ENCODE measurements at regions not wholly inside any gene's neighbourhood (a gene's known extent, or its start where the extent isn't known, plus 50 kb on each side); places are given as distances from the start of the nearest gene placed in this dataset.

GRCh38 chrX:39165773-39166172 lies 364.5 kb downstream of the MID1IP1 start:
- WGBS (ENCODE audit: low lambda C conversion rate): 57% methylated on average over 4 of the region's 4 CpGs
- H3K4me1 ChIP-seq (ENCODE audit: control insufficient read depth in 1 of 2, insufficient read depth in 2 of 2, low read depth in 1 of 2, low read length in 1 of 2): peaks cover 0 to 11% of the 10 kb centered on the region in 2 experiments; a peak in 1 of 4 replicates
- H3K79me2 ChIP-seq (ENCODE audit: insufficient read depth): no peaks in the 10 kb centered on the region
- H3K27me3 ChIP-seq (ENCODE audit: insufficient read depth): peaks cover 39% of the 10 kb centered on the region; the same call in 1 of the 2 replicates
- H3K27ac ChIP-seq (ENCODE audit: low read depth in 2 of 2, low read length in 1 of 2): no peak overlapping the region
- ChIA-PET CTCF (no interaction called here), POLR2A (interaction anchor here (0.6 kb wide), 1 partner anchor 189 kb away, joined by 6 read pairs; no protein-coding TSS in a partner anchor)
- no peak overlapping the region for H3K4me3 ChIP-seq (ENCODE audit: low read depth in 2 of 2, low read length in 1 of 2)
- no peaks in the 10 kb centered on the region; the same call in 1 of the 2 replicates for H4K20me1 ChIP-seq (ENCODE audit: insufficient read depth)
- no peak overlapping the region for H3K9ac ChIP-seq
- no peaks in the 10 kb centered on the region for H3K9me2 ChIP-seq
- TF ChIP-seq GATA2 (CRISPR knock-in tag; IDR thresholded peaks at IDR 0.05) (no peak), CTCF (IDR thresholded peaks at IDR 0.05) (no peak), SIN3A (IDR thresholded peaks at IDR 0.05; ENCODE audit: borderline replicate concordance, low read depth, low read length) (no peak), ELF1 (IDR thresholded peaks at IDR 0.05) (no peak)
- no peaks in the 10 kb centered on the region for H3K36me3 ChIP-seq (replicated peaks in 1 of 2; ENCODE audit: control insufficient read depth in 1 of 2, insufficient read depth in 2 of 2, low read length in 1 of 2)
- no peaks in the 10 kb centered on the region for H3F3A ChIP-seq (replicated peaks; ENCODE audit: insufficient read depth)
- no peak overlapping the region for H2AFZ ChIP-seq (ENCODE audit: low read depth)
- no peaks in the 10 kb centered on the region for H3K9me3 ChIP-seq
- H3K4me2 ChIP-seq: no peak overlapping the region
- no peak for DNase-seq

- no peak overlapping the region for H3K4me2 ChIP-seq
- H2AFZ ChIP-seq (ENCODE audit: low read depth): no peak overlapping the region
- TF ChIP-seq TEAD4 (IDR thresholded peaks at IDR 0.05; ENCODE audit: borderline replicate concordance, insufficient read depth): no peak
- TF ChIP-seq ELF1 (IDR thresholded peaks at IDR 0.05): no peak
- TF ChIP-seq NFIC (IDR thresholded peaks at IDR 0.05; ENCODE audit: borderline replicate concordance): no peak
- no peak for TF ChIP-seq EP300 (IDR thresholded peaks at IDR 0.05; ENCODE audit: borderline replicate concordance in 1 of 2, low read depth in 1 of 2, low read length in 1 of 2)
- no peak for TF ChIP-seq USF1 (IDR thresholded peaks at IDR 0.05; ENCODE audit: borderline replicate concordance, low read depth)
- TF ChIP-seq REST (IDR thresholded peaks at IDR 0.05; ENCODE audit: low read depth, low read length): no peak
- no peak for TF ChIP-seq SMC3 (IDR thresholded peaks at IDR 0.05; ENCODE audit: low read depth, low read length)
- no peak for TF ChIP-seq CHD2 (IDR thresholded peaks at IDR 0.05; ENCODE audit: low read length, partially characterized antibody)
- no peak for TF ChIP-seq FOXJ3 (CRISPR knock-in tag; IDR thresholded peaks at IDR 0.05)
- no peak for TF ChIP-seq TAF1 (IDR thresholded peaks at IDR 0.05; ENCODE audit: borderline replicate concordance, low read depth, low read length)
- TF ChIP-seq NRF1 (IDR thresholded peaks at IDR 0.05; ENCODE audit: low read depth, low read length): no peak
- no peak for TF ChIP-seq GATA2 (CRISPR knock-in tag; IDR thresholded peaks at IDR 0.05)
- TF ChIP-seq FOXM1 (IDR thresholded peaks at IDR 0.05; ENCODE audit: low read depth): no peak
- TF ChIP-seq MAX (IDR thresholded peaks at IDR 0.05; ENCODE audit: low read depth): no peak
- TF ChIP-seq MXI1 (IDR thresholded peaks at IDR 0.05; ENCODE audit: low read depth, low read length): no peak
- no peak for TF ChIP-seq TCF12 (IDR thresholded peaks at IDR 0.05)
- TF ChIP-seq GABPA (IDR thresholded peaks at IDR 0.05; ENCODE audit: low read depth): no peak
- no peak for TF ChIP-seq RXRA (IDR thresholded peaks at IDR 0.05; ENCODE audit: borderline replicate concordance, low read depth)
- TF ChIP-seq JUND (IDR thresholded peaks at IDR 0.05): no peak
- no peaks in the 10 kb centered on the region for H3K79me2 ChIP-seq (ENCODE audit: insufficient read depth)
- H3K27ac ChIP-seq (ENCODE audit: low read depth in 2 of 2, low read length in 1 of 2): no peak overlapping the region
- POLR2A ChIA-PET: no interaction called here
- H4K20me1 ChIP-seq (ENCODE audit: insufficient read depth): no peaks in the 10 kb centered on the region; the same call in 1 of the 2 replicates
- peak; percentile 32 for DNase-seq
- CTCF ChIA-PET: interaction anchor here (0.9 to 1.6 kb wide), 2 partner anchors 15 to 18 kb away, joined by 3 to 4 read pairs; no protein-coding TSS in a partner anchor
- 6% methylated on average over 5 of the region's 5 CpGs for whole genome bisulfite sequencing (ENCODE audit: low lambda C conversion rate)
- H3K4me3 ChIP-seq (ENCODE audit: low read depth in 2 of 2, low read length in 1 of 2): no peak overlapping the region
- peaks cover 0 to 11% of the 10 kb centered on the region in 2 experiments; a peak in 1 of 4 replicates for H3K4me1 ChIP-seq (ENCODE audit: control insufficient read depth in 1 of 2, insufficient read depth in 2 of 2, low read depth in 1 of 2, low read length in 1 of 2)
- no peaks in the 10 kb centered on the region for H3K9me2 ChIP-seq
- H3K27me3 ChIP-seq (ENCODE audit: insufficient read depth): peaks cover 24% of the 10 kb centered on the region; the same call in 1 of the 2 replicates
- H3F3A ChIP-seq (replicated peaks; ENCODE audit: insufficient read depth): no peaks in the 10 kb centered on the region
- H3K9ac ChIP-seq: no peak overlapping the region
- H3K9me3 ChIP-seq: no peaks in the 10 kb centered on the region
- H3K36me3 ChIP-seq (replicated peaks in 1 of 2; ENCODE audit: control insufficient read depth in 1 of 2, insufficient read depth in 2 of 2, low read length in 1 of 2): no peaks in the 10 kb centered on the region
Observed at GRCh38 chrX:39167791-39168190, 366.5 kb downstream of the MID1IP1 start.
